ENCODE measurements at regions not wholly inside any gene's neighbourhood (a gene's known extent, or its start where the extent isn't known, plus 50 kb on each side); places are given as distances from the start of the nearest gene placed in this dataset.

DNA sequence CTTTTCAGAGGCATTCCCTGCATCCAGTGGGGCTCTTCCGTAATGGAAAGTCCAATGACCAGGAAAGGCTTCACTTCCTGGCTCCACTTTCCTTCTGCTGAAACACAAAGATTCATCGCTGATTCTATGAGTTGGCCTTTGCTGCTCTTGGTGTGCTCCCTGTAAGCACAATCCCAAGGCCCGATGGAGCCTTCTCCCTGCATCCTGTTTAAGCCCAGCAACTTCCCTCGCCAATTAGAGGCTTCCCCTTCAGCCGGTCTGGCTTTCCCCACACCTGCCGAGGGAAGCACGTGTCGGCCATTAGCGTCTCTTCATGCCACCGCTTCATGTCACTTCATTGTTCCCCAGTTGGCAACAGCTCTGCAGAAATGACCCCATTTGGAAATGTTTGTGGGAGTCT is 693.9 kb downstream of the MED13L start:
- ATAC-seq (ENCODE audit: low FRiP score) = no peak
- TF ChIP-seq, protein P1, sequence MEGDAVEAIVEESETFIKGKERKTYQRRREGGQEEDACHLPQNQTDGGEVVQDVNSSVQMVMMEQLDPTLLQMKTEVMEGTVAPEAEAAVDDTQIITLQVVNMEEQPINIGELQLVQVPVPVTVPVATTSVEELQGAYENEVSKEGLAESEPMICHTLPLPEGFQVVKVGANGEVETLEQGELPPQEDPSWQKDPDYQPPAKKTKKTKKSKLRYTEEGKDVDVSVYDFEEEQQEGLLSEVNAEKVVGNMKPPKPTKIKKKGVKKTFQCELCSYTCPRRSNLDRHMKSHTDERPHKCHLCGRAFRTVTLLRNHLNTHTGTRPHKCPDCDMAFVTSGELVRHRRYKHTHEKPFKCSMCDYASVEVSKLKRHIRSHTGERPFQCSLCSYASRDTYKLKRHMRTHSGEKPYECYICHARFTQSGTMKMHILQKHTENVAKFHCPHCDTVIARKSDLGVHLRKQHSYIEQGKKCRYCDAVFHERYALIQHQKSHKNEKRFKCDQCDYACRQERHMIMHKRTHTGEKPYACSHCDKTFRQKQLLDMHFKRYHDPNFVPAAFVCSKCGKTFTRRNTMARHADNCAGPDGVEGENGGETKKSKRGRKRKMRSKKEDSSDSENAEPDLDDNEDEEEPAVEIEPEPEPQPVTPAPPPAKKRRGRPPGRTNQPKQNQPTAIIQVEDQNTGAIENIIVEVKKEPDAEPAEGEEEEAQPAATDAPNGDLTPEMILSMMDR (IDR thresholded peaks at IDR 0.05) = no peak
- DNase-seq (ENCODE audit: low spot score) = no peak

DNA sequence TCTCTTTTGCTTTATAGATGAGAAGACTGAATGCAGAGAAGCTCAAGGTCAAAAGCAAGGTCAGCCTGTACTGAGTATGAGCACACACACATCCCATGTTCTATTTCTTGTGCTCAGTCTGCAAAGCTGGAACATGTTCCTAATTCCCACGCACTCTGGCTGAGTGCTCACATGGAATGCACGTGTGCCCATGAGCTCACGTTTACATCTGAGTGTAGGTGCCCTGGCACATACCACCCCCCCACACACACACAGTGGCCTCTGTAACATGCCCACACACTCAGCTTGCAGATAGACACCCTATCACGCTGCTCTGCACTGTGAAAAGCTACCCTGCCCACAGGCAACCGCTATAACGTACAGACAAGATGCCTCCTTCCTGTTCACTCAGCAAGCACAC is 700.1 kb downstream of the MED13L start:
- DNase-seq (ENCODE audit: low spot score) = no peak
- ATAC-seq (ENCODE audit: low FRiP score) = no peak
- TF ChIP-seq, protein P1 (IDR thresholded peaks at IDR 0.05) = no peak

DNA sequence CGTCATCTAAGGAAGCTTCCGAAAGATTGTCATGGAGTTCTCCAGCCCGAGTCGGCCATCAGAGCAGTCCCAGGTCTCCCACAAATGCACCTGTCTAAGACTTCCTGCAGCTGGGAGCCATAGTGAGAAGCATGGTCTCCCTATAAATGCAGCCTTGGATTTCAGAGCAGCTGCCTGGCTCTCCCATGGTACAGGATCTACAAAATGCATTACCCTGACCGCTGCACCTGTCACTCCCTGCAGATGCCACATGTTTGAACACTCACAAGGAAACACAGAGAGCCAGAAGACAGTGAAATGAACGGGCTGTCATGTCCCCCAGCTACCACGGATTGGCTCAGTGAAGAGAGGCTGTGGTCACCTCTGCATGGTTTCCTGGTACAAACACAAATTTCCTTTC is 702.7 kb downstream of the MED13L start:
- TF ChIP-seq, protein P1 (IDR thresholded peaks at IDR 0.05) = no peak
- no peak for ATAC-seq (ENCODE audit: low FRiP score)
- no peak for DNase-seq (ENCODE audit: low spot score)

DNA sequence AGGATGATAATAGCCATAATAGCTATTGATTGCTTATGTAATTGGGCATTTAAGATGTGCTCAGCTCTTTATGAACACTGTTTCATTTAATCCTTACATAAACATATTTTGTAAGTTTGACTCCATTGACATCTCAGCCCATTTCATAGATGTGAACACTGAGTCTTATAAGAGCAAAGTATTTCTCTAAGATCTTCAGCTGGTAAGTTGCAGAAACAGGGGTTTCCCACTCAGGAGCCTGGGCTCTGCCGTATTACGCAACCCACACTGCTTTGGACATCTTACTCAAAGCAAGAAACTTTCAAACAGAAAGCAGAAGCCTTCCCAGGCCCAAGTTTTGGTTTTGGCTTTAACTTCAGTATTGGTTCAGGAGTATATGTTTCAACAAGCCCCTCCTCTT is 705.1 kb downstream of the MED13L start:
- DNase-seq (ENCODE audit: low spot score) = no peak
- no peak for ATAC-seq (ENCODE audit: low FRiP score)
- TF ChIP-seq, protein P1 (IDR thresholded peaks at IDR 0.05) = no peak

DNA sequence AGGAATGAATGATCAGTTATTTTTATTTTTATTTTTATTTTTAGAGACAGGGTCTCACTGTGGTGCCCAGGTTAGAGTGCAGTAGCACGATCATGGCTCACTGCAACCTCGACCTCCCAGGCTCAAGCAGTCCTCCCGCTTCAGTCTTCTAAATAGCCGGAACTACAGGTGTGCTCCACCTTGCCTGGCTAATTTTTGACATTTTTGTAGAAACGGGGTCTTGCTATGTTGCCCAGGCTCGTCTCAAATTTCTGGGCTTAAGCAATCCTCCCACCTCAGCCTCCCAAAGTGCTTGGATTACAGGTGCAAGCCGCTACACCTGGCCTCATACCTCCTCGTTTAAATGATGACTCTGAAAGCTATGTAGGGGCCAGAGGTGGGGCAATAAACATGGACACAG is 706.0 kb downstream of the MED13L start:
- no peak for ATAC-seq (ENCODE audit: low FRiP score)
- TF ChIP-seq, protein P1 (IDR thresholded peaks at IDR 0.05) = no peak
- no peak for DNase-seq (ENCODE audit: low spot score)

DNA sequence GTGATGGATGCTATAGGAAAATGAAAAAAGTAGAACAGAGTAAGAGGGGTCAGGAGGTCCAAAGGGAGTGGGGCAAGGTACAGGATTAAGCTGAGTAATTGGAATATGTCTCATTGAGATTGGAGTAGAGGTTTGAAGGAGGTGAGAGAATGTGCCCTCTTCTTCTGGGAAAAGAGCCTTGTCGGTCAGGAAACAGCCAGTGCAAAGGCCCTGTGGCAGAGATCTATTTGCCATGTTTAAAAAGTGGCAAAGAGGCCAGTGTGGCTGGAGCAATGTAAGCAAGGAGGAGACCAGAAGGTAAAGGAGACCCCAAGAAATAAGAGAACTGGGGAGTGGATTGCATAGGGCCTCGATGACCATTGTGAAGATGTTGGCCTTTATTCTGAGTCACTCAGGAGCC is 706.5 kb downstream of the MED13L start:
- ATAC-seq (ENCODE audit: low FRiP score) (no peak), DNase-seq (ENCODE audit: low spot score) (no peak)
- TF ChIP-seq, protein P1 (IDR thresholded peaks at IDR 0.05) = no peak

DNA sequence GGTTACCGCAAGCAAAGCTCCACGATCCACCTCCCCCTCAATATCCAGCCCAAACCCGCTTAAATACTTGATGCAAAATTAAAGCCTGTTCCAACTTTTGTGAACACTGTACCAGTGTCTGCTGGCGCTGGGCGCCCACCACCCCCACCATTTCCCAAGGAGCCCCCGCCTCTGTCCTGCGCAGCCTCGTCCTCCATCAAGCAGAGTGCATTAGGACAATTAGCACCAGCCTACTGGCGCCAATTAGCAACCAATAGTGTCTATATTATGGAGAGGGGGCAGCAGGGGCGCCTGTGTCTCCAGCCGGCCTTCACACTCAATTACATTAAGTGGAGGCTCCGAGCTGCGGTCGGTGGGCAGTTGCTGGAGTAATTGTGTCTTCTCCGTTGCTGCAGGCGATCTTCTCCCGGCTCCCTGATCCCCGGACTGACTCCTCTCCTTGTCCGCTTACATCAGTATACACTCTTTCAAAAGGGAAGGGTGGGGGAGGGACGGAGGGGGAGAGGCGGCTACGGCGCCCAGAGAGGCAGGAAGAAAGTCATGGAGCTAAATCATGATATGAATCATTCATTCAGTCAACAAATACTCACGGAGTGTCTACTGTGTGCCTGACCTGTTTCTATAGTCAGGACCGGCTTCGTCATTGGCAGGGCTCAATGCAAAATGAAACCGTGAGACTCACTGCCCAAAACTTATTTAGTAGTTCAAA is 707.3 kb downstream of the MED13L start:
- ATAC-seq (ENCODE audit: low FRiP score) = no peak
- TF ChIP-seq, protein P1 (IDR thresholded peaks at IDR 0.05) = no peak
- no peak for DNase-seq (ENCODE audit: low spot score)

Measured in omental fat pad (tissue), 3 donors.